GM21526 (cell line): ENCODE measurements at regions not wholly inside any gene's neighbourhood (a gene's known extent, or its start where the extent isn't known, plus 50 kb on each side); places are given as distances from the start of the nearest gene placed in this dataset.

ENCODE experiments used
- ATAC-seq: cut with Tn5 transposase; IDR thresholded peaks from one replicate; pipeline ENCODE4 v1.9.1; 2021; ENCODE audit warnings: moderate library complexity; ENCODE audit not compliant: unreplicated experiment, low FRiP score

GRCh38 chr20:16178546-16179135, 394.6 kb downstream of the KIF16B start:
- no peak for ATAC-seq

- ATAC-seq = no peak
Observed at GRCh38 chr20:16175322-16175961, 397.8 kb downstream of the KIF16B start.

- no peak for ATAC-seq
Observed at GRCh38 chr20:16174311-16174710, 398.9 kb downstream of the KIF16B start.

GRCh38 chr20:16173044-16173443, 400.2 kb downstream of the KIF16B start:
- ATAC-seq = no peak

- no peak for ATAC-seq
Observed at GRCh38 chr20:16171180-16171579, 402.1 kb downstream of the KIF16B start.

- no peak for ATAC-seq
Observed at GRCh38 chr20:16170406-16170971, 402.8 kb downstream of the KIF16B start.

GRCh38 chr20:16167423-16168130, 405.7 kb downstream of the KIF16B start:
- no peak for ATAC-seq

GRCh38 chr20:16166737-16167136, 406.5 kb downstream of the KIF16B start:
- no peak for ATAC-seq

- peak; percentile 56 for ATAC-seq
Observed at GRCh38 chr20:16158976-16159286, 414.3 kb downstream of the KIF16B start.

- ATAC-seq = peak; percentile 78
Observed at GRCh38 chr20:16158090-16158975, 414.9 kb downstream of the KIF16B start.

GRCh38 chr20:16147916-16148315, 425.3 kb downstream of the KIF16B start:
- ATAC-seq = no peak

GRCh38 chr20:16147216-16147615, 426.0 kb downstream of the KIF16B start:
- ATAC-seq = no peak

- no peak for ATAC-seq
Observed at GRCh38 chr20:16145919-16146318, 427.3 kb downstream of the KIF16B start.

GRCh38 chr20:16143596-16143995, 429.7 kb downstream of the KIF16B start:
- ATAC-seq = no peak

GRCh38 chr20:16135630-16136029, 437.6 kb downstream of the KIF16B start:
- ATAC-seq = no peak

- ATAC-seq = no peak
Observed at GRCh38 chr20:16132036-16132798, 441.0 kb downstream of the KIF16B start.

GRCh38 chr20:16129411-16129810, 443.8 kb downstream of the KIF16B start:
- ATAC-seq = no peak

GRCh38 chr20:16128538-16129106, 444.6 kb downstream of the KIF16B start:
- no peak for ATAC-seq

- ATAC-seq = no peak
Observed at GRCh38 chr20:16125816-16126215, 447.4 kb downstream of the KIF16B start.
